ENCODE measurements at regions not wholly inside any gene's neighbourhood (a gene's known extent, or its start where the extent isn't known, plus 50 kb on each side); places are given as distances from the start of the nearest gene placed in this dataset.

DNA sequence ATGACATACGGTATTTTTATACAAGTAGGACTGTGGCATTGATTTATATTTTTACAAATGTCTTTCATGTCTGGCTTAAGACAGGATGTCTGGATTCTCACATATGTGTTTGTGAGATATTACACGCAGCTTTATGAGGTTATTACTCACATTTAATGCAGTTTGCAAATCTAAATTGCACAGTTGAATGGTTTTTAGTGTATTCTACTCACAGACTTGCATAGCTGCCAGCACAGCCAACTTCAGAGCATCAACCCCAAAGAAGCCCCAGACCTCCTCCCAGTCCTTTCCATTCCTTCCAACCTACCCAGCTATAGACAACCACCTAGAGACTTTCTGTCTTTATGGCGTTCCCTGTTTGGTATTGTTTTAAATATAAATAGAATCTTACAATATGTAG, 193.8 kb upstream of the SHH start:
- no peak for TF ChIP-seq CTCF (IDR thresholded peaks at IDR 0.05; ENCODE audit: extremely low read depth in 1 of 2, insufficient read depth in 1 of 2, low read depth in 1 of 2, low read length in 2 of 2)
- no peak for TF ChIP-seq FOS (IDR thresholded peaks at IDR 0.05; ENCODE audit: borderline replicate concordance, insufficient read depth, low read length)
- no peak for TF ChIP-seq EZH2 (IDR thresholded peaks at IDR 0.05; ENCODE audit: borderline replicate concordance, low read depth, low read length, severe bottlenecking)
- no peak for TF ChIP-seq MAX (IDR thresholded peaks at IDR 0.05; ENCODE audit: insufficient read depth, insufficient read length)
- TF ChIP-seq POLR2AphosphoS5 (IDR thresholded peaks at IDR 0.05; ENCODE audit: insufficient read depth, low read depth, low read length) = no peak
